HFF-Myc (cell line): ENCODE measurements at regions not wholly inside any gene's neighbourhood (a gene's known extent, or its start where the extent isn't known, plus 50 kb on each side); places are given as distances from the start of the nearest gene placed in this dataset.

Experiments
- DNase-seq: peaks from one replicate; pipeline ENCODE4 v3.0.0-alpha.2; 2011; ENCODE audit warnings: low read depth; ENCODE audit errors: extremely low read depth
- H3K4me3 ChIP-seq: replicated peaks from 2 replicates; pipeline ENCODE4 v1.5.1; 2011; ENCODE audit warnings: low read depth, mild to moderate bottlenecking, control low read depth, low read length
- CTCF ChIP-seq: IDR thresholded peaks from 2 replicates; pipeline ENCODE4 v1.5.1; 2012; ENCODE audit warnings: mild to moderate bottlenecking, low read depth, low read length, control low read depth; ENCODE audit errors: missing control alignments

- DNase-seq: no peak
- no peak overlapping the region for H3K4me3 ChIP-seq
- TF ChIP-seq CTCF: no peak
Observed at GRCh38 chr17:79324194-79324593, 249.6 kb downstream of the ENGASE start.

GRCh38 chr17:79323566-79323965, 248.9 kb downstream of the ENGASE start:
- TF ChIP-seq CTCF: no peak

GRCh38 chr17:79322211-79323123, 247.8 kb downstream of the ENGASE start:
- no peak overlapping the region for H3K4me3 ChIP-seq
- no peak for TF ChIP-seq CTCF
- no peak for DNase-seq

More at GRCh38 chr17:79323566-79323965, 248.9 kb downstream of the ENGASE start:
- no peak overlapping the region for H3K4me3 ChIP-seq
- no peak for DNase-seq

GRCh38 chr17:79320331-79320730, 245.7 kb downstream of the ENGASE start:
- TF ChIP-seq CTCF: no peak
- no peak overlapping the region for H3K4me3 ChIP-seq

GRCh38 chr17:79317916-79318315, 243.3 kb downstream of the ENGASE start:
- DNase-seq: no peak
- no peak for TF ChIP-seq CTCF
- H3K4me3 ChIP-seq: no peak overlapping the region

More at GRCh38 chr17:79320331-79320730, 245.7 kb downstream of the ENGASE start:
- no peak for DNase-seq

GRCh38 chr17:79316805-79317204, 242.2 kb downstream of the ENGASE start:
- H3K4me3 ChIP-seq: no peak overlapping the region
- DNase-seq: no peak
- no peak for TF ChIP-seq CTCF
